Liver (tissue), 3 donors: ENCODE measurements at regions not wholly inside any gene's neighbourhood (a gene's known extent, or its start where the extent isn't known, plus 50 kb on each side); places are given as distances from the start of the nearest gene placed in this dataset.

Experiments used
- GABPA ChIP-seq, 2 donors: IDR thresholded peaks in 1 of 2; conservative IDR thresholded peaks in 1 of 2; 2 replicates each; pipeline ENCODE4 v1.6.1; 2016; ENCODE audit warnings: antibody characterized with exemption in 2 of 2, mild to moderate bottlenecking in 1 of 2, moderate library complexity in 1 of 2
- RXRA ChIP-seq, 2 donors: IDR thresholded peaks; 2 replicates each; pipeline ENCODE4 v1.6.1; 2017 to 2018; ENCODE audit warnings: antibody characterized with exemption in 2 of 2, mild to moderate bottlenecking in 1 of 2
- TAF1 ChIP-seq: conservative IDR thresholded peaks from 2 replicates; pipeline ENCODE4 v1.6.1; 2016; ENCODE audit warnings: antibody characterized with exemption, mild to moderate bottlenecking
- TF ChIP-seq, protein P1 (sequence below): fragments of 150-350 bp; IDR thresholded peaks from 2 replicates; pipeline ENCODE4 v1.5.1; 2017; ENCODE audit warnings: improper control_type of control experiment, low read depth, low read length; ENCODE audit not compliant: missing input control
- TF ChIP-seq, protein P2 (sequence below): IDR thresholded peaks from 2 replicates; pipeline ENCODE4 v1.6.1; 2016; ENCODE audit warnings: antibody characterized with exemption
- donor health status: healthy.
- donor health status: healthy.

DNA sequence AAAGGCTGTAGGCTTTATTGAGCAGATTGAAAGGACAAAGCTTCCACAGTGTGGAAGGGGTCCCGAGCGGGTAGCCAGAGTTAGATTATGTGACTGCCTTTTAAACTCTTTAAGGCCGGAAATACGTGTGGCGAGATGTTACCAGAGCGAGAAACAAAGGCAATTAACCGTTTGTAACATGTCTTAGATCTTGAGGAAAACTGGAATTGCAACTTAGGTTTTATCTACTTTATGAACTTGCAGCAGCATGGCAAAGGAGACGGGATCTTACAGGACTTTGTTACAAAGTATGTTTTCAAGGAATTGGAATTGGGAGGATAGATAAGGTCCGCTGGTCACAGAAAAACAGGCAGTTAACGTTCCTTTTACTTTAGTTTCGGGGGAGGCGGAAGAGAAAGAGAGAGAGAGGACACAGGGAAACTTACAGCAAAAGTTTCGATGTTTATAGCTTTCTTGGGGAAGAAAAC is 594.7 kb upstream of the ADGRB3 start:
- TF ChIP-seq, protein P1, sequence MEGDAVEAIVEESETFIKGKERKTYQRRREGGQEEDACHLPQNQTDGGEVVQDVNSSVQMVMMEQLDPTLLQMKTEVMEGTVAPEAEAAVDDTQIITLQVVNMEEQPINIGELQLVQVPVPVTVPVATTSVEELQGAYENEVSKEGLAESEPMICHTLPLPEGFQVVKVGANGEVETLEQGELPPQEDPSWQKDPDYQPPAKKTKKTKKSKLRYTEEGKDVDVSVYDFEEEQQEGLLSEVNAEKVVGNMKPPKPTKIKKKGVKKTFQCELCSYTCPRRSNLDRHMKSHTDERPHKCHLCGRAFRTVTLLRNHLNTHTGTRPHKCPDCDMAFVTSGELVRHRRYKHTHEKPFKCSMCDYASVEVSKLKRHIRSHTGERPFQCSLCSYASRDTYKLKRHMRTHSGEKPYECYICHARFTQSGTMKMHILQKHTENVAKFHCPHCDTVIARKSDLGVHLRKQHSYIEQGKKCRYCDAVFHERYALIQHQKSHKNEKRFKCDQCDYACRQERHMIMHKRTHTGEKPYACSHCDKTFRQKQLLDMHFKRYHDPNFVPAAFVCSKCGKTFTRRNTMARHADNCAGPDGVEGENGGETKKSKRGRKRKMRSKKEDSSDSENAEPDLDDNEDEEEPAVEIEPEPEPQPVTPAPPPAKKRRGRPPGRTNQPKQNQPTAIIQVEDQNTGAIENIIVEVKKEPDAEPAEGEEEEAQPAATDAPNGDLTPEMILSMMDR = no peak
- TF ChIP-seq TAF1 = no peak
- no peak for TF ChIP-seq GABPA (IDR thresholded peaks at IDR 0.05 in 1 of 2, conservative IDR thresholded peaks at IDR 0.05 in 1 of 2)
- TF ChIP-seq, protein P2, sequence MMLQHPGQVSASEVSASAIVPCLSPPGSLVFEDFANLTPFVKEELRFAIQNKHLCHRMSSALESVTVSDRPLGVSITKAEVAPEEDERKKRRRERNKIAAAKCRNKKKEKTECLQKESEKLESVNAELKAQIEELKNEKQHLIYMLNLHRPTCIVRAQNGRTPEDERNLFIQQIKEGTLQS = no peak
- no peak for TF ChIP-seq RXRA (IDR thresholded peaks at IDR 0.05)
